C4-2B (cell line): ENCODE measurements at regions not wholly inside any gene's neighbourhood (a gene's known extent, or its start where the extent isn't known, plus 50 kb on each side); places are given as distances from the start of the nearest gene placed in this dataset.

Source experiments
- ZFX ChIP-seq: fragments of 450-650 bp; IDR thresholded peaks from 2 replicates; pipeline ENCODE4 v1.6.1; 2017
- TF ChIP-seq, protein P1 (sequence below): fragments of 450-650 bp; conservative IDR thresholded peaks from 2 replicates; pipeline ENCODE4 v1.5.1; 2017; ENCODE audit warnings: mild to moderate bottlenecking

DNA sequence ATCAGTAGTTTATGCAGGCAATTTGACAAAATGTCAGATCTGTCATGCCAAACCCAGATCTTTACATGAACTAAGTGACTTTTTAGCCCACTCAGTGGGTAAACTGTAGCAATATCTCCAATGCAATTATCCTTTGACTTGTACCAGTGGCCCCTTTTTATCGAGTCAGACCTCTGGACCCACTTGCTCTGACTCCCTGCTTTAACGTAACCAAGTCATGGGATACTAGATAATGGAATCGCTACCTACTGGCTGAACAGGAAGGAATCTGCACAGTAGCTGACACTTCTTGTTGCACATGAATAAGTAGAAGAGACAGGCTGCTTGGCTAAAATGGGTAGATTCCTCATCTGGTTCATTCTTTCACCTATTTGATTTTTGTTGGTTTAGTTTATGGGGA, 128.4 kb upstream of the LYPLAL1 start:
- TF ChIP-seq, protein P1, sequence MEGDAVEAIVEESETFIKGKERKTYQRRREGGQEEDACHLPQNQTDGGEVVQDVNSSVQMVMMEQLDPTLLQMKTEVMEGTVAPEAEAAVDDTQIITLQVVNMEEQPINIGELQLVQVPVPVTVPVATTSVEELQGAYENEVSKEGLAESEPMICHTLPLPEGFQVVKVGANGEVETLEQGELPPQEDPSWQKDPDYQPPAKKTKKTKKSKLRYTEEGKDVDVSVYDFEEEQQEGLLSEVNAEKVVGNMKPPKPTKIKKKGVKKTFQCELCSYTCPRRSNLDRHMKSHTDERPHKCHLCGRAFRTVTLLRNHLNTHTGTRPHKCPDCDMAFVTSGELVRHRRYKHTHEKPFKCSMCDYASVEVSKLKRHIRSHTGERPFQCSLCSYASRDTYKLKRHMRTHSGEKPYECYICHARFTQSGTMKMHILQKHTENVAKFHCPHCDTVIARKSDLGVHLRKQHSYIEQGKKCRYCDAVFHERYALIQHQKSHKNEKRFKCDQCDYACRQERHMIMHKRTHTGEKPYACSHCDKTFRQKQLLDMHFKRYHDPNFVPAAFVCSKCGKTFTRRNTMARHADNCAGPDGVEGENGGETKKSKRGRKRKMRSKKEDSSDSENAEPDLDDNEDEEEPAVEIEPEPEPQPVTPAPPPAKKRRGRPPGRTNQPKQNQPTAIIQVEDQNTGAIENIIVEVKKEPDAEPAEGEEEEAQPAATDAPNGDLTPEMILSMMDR, result no peak
- no peak for TF ChIP-seq ZFX
